GM23338 (cell line): ENCODE measurements at regions not wholly inside any gene's neighbourhood (a gene's known extent, or its start where the extent isn't known, plus 50 kb on each side); places are given as distances from the start of the nearest gene placed in this dataset.
"Not testable (repeated sequence)": the region's sequence is repeated elsewhere in the genome, so short reads cannot be mapped to it uniquely, and the experiment has no call there.

Source experiments
- CREB1 ChIP-seq: fragments of 250-450 bp; sonication (Bioruptor Pico); IDR thresholded peaks from 2 replicates; pipeline ENCODE4 v1.5.0; 2020; ENCODE audit warnings: low read depth, mild to moderate bottlenecking, moderate library complexity
- CTCF ChIP-seq, 2 experiments: fragments of 200-600 bp in 1 of 2; sonication (generic) in 1 of 2; conservative IDR thresholded peaks; 2 replicates each; pipeline versions ENCODE4 v1.5.1 to v1.6.1; 2016 to 2017; ENCODE audit warnings: antibody characterized with exemption in 2 of 2, low read depth in 2 of 2, mild to moderate bottlenecking in 2 of 2, moderate library complexity in 1 of 2
- ETS1 ChIP-seq: IDR thresholded peaks from 2 replicates; pipeline ENCODE4 v1.6.1; 2016; ENCODE audit warnings: antibody characterized with exemption
- EZH2 ChIP-seq: fragments of 200-600 bp; sonication (generic); IDR thresholded peaks from one replicate; pipeline ENCODE4 v1.8.0; 2017; ENCODE audit warnings: antibody characterized with exemption, mild to moderate bottlenecking, low read depth; ENCODE audit not compliant: unreplicated experiment
- EZH2phosphoT487 ChIP-seq: fragments of 200-600 bp; sonication (generic); IDR thresholded peaks from one replicate; pipeline ENCODE4 v1.8.1; 2018; ENCODE audit warnings: antibody characterized with exemption; ENCODE audit not compliant: unreplicated experiment
- JUNB ChIP-seq: IDR thresholded peaks from one replicate; pipeline ENCODE4 v1.6.1; 2016; ENCODE audit warnings: antibody characterized with exemption; ENCODE audit not compliant: unreplicated experiment
- POLR2AphosphoS5 ChIP-seq: IDR thresholded peaks from 2 replicates; pipeline ENCODE4 v1.6.1; 2016; ENCODE audit warnings: antibody characterized with exemption, low read depth
- REST ChIP-seq: IDR thresholded peaks from one replicate; pipeline ENCODE4 v1.6.1; 2018; ENCODE audit warnings: antibody characterized with exemption; ENCODE audit not compliant: unreplicated experiment
- ZNF114 ChIP-seq: fragments of 250-450 bp; sonication (Bioruptor Pico); IDR thresholded peaks from 2 replicates; pipeline ENCODE4 v1.5.0; 2020; ENCODE audit warnings: mild to moderate bottlenecking, moderate library complexity

- TF ChIP-seq REST; CTCF (conservative IDR thresholded peaks at IDR 0.05; ENCODE audit: low read depth in 2 of 2); POLR2AphosphoS5; EZH2; EZH2phosphoT487; JUNB; CREB1; ETS1; ZNF114 (CRISPR knock-in tag): not testable (repeated sequence)
These were observed 87.6 kb upstream of the GPR89A start for GRCh38 chr1:145520159-145520558.
